Neural crest cell (in vitro differentiated cells): ENCODE measurements at regions not wholly inside any gene's neighbourhood (a gene's known extent, or its start where the extent isn't known, plus 50 kb on each side); places are given as distances from the start of the nearest gene placed in this dataset.

Experiments
- DNase-seq: peaks from one replicate; pipeline ENCODE4 v3.0.0; 2021; ENCODE audit warnings: low read depth, mixed read lengths, low spot score
- H3K27ac Mint-ChIP-seq: one replicate; pipeline ENCODE4 v1.8.0; 2021; ENCODE audit warnings: mild to moderate bottlenecking, mixed read lengths; ENCODE audit not compliant: unreplicated experiment
- H3K27me3 Mint-ChIP-seq: 2 replicates; pipeline ENCODE4 v1.8.0; 2021; ENCODE audit warnings: low read depth, mild to moderate bottlenecking, mixed read lengths
- H3K36me3 Mint-ChIP-seq: 2 replicates; pipeline ENCODE4 v1.8.0; 2021; ENCODE audit warnings: low read depth, mild to moderate bottlenecking, mixed read lengths
- H3K4me1 Mint-ChIP-seq: 2 replicates; pipeline ENCODE4 v1.8.0; 2021; ENCODE audit warnings: mixed read lengths
- H3K4me3 Mint-ChIP-seq: one replicate; pipeline ENCODE4 v1.8.0; 2021; ENCODE audit warnings: mild to moderate bottlenecking, mixed read lengths
- H3K9me3 Mint-ChIP-seq: 2 replicates; pipeline ENCODE4 v1.8.0; 2021; ENCODE audit warnings: mixed read lengths
- CTCF ChIP-seq: fragments of 200-600 bp; sonication (generic); conservative IDR thresholded peaks from 2 replicates; pipeline ENCODE4 v1.5.0; 2021; ENCODE audit warnings: antibody characterized with exemption, mild to moderate bottlenecking

GRCh38 chr12:115763982-115764621 is 513.4 kb downstream of the MED13L start:
- H3K4me1 Mint-ChIP-seq: no peaks in the 10 kb centered on the region
- peaks cover 65% of the 10 kb centered on the region for H3K27me3 Mint-ChIP-seq
- no peak overlapping the region for H3K27ac Mint-ChIP-seq
- TF ChIP-seq CTCF: no peak
- peaks cover 4% of the 10 kb centered on the region for H3K9me3 Mint-ChIP-seq
- no peak overlapping the region for H3K4me3 Mint-ChIP-seq
- DNase-seq: no peak
- H3K36me3 Mint-ChIP-seq: no peaks in the 10 kb centered on the region

- no peak overlapping the region for H3K27ac Mint-ChIP-seq
- no peak for TF ChIP-seq CTCF
- peaks cover 68% of the 10 kb centered on the region for H3K27me3 Mint-ChIP-seq
- H3K4me1 Mint-ChIP-seq: no peaks in the 10 kb centered on the region
- no peak overlapping the region for H3K4me3 Mint-ChIP-seq
- H3K9me3 Mint-ChIP-seq: peaks cover 4% of the 10 kb centered on the region
- H3K36me3 Mint-ChIP-seq: no peaks in the 10 kb centered on the region
- no peak for DNase-seq
Observed at GRCh38 chr12:115763376-115763775, 514.1 kb downstream of the MED13L start.

GRCh38 chr12:115762936-115763335 is 514.6 kb downstream of the MED13L start:
- DNase-seq: no peak
- TF ChIP-seq CTCF: no peak
- Mint-ChIP-seq H3K4me1 (no peaks in the 10 kb centered on the region), H3K36me3 (no peaks in the 10 kb centered on the region), H3K9me3 (peaks cover 4% of the 10 kb centered on the region), H3K27ac (no peak overlapping the region), H3K4me3 (no peak overlapping the region), H3K27me3 (peaks cover 72% of the 10 kb centered on the region)

GRCh38 chr12:115761784-115762183 is 515.7 kb downstream of the MED13L start:
- Mint-ChIP-seq H3K27ac (no peak overlapping the region), H3K4me1 (no peaks in the 10 kb centered on the region), H3K36me3 (no peaks in the 10 kb centered on the region), H3K27me3 (peaks cover 80% of the 10 kb centered on the region), H3K4me3 (no peak overlapping the region), H3K9me3 (no peaks in the 10 kb centered on the region)
- TF ChIP-seq CTCF: no peak
- DNase-seq: no peak

- Mint-ChIP-seq H3K27me3 (peaks cover 86% of the 10 kb centered on the region), H3K9me3 (no peaks in the 10 kb centered on the region), H3K4me1 (no peaks in the 10 kb centered on the region), H3K4me3 (no peak overlapping the region), H3K36me3 (no peaks in the 10 kb centered on the region), H3K27ac (no peak overlapping the region)
- no peak for TF ChIP-seq CTCF
- DNase-seq: no peak
Observed at GRCh38 chr12:115760231-115760630, 517.3 kb downstream of the MED13L start.
